ENCODE measurements at regions not wholly inside any gene's neighbourhood (a gene's known extent, or its start where the extent isn't known, plus 50 kb on each side); places are given as distances from the start of the nearest gene placed in this dataset.

- DNase-seq (ENCODE audit: low read depth) = no peak
These were observed 529.2 kb downstream of the HAO1 start for GRCh38 chr20:7411075-7411474.

GRCh38 chr20:7415427-7415826 lies 524.8 kb downstream of the HAO1 start:
- no peak for DNase-seq (ENCODE audit: low read depth)

- DNase-seq (ENCODE audit: low read depth) = no peak
These were observed 523.9 kb downstream of the HAO1 start for GRCh38 chr20:7416382-7416781.

- no peak for DNase-seq (ENCODE audit: low read depth)
These were observed 519.9 kb downstream of the HAO1 start for GRCh38 chr20:7420345-7420744.

- no peak for DNase-seq (ENCODE audit: low read depth)
These were observed 513.3 kb downstream of the HAO1 start for GRCh38 chr20:7426890-7427496.

- no peak for DNase-seq (ENCODE audit: low read depth)
These were observed 511.3 kb downstream of the HAO1 start for GRCh38 chr20:7428946-7429345.

- DNase-seq (ENCODE audit: low read depth) = no peak
These were observed 507.6 kb downstream of the HAO1 start for GRCh38 chr20:7432612-7433011.

GRCh38 chr20:7437311-7437710 lies 502.9 kb downstream of the HAO1 start:
- no peak for DNase-seq (ENCODE audit: low read depth)

GRCh38 chr20:7449269-7449668 lies 491.0 kb downstream of the HAO1 start:
- DNase-seq (ENCODE audit: low read depth) = no peak

GRCh38 chr20:7452890-7453289 lies 487.4 kb downstream of the HAO1 start:
- no peak for DNase-seq (ENCODE audit: low read depth)

- no peak for DNase-seq (ENCODE audit: low read depth)
These were observed 486.2 kb downstream of the HAO1 start for GRCh38 chr20:7454047-7454446.

- no peak for DNase-seq (ENCODE audit: low read depth)
These were observed 481.8 kb downstream of the HAO1 start for GRCh38 chr20:7458459-7458858.

- peak; percentile 38 for DNase-seq (ENCODE audit: low read depth)
These were observed 481.2 kb downstream of the HAO1 start for GRCh38 chr20:7459083-7459482.

GRCh38 chr20:7463290-7463689 lies 477.0 kb downstream of the HAO1 start:
- no peak for DNase-seq (ENCODE audit: low read depth)

- DNase-seq (ENCODE audit: low read depth) = no peak
These were observed 469.3 kb downstream of the HAO1 start for GRCh38 chr20:7470912-7471311.

GRCh38 chr20:7490288-7490687 lies 450.0 kb downstream of the HAO1 start:
- no peak for DNase-seq (ENCODE audit: low read depth)

- DNase-seq (ENCODE audit: low read depth) = no peak
These were observed 448.0 kb downstream of the HAO1 start for GRCh38 chr20:7492257-7492656.

- no peak for DNase-seq (ENCODE audit: low read depth)
These were observed 446.9 kb downstream of the HAO1 start for GRCh38 chr20:7493311-7493710.

GRCh38 chr20:7496394-7496991 lies 443.8 kb downstream of the HAO1 start:
- DNase-seq (ENCODE audit: low read depth) = peak; percentile 42

GRCh38 chr20:7497985-7498384 lies 442.3 kb downstream of the HAO1 start:
- DNase-seq (ENCODE audit: low read depth) = no peak

- no peak for DNase-seq (ENCODE audit: low read depth)
These were observed 441.1 kb downstream of the HAO1 start for GRCh38 chr20:7499201-7499600.

GRCh38 chr20:7500231-7500663 lies 440.0 kb downstream of the HAO1 start:
- peak; percentile 4 for DNase-seq (ENCODE audit: low read depth)

GRCh38 chr20:7503501-7503900 lies 436.8 kb downstream of the HAO1 start:
- DNase-seq (ENCODE audit: low read depth) = peak; percentile 86

- DNase-seq (ENCODE audit: low read depth) = no peak
These were observed 435.0 kb downstream of the HAO1 start for GRCh38 chr20:7505152-7505834.
